Fibroblast of skin of left quadriceps (primary cell): ENCODE measurements at regions not wholly inside any gene's neighbourhood (a gene's known extent, or its start where the extent isn't known, plus 50 kb on each side); places are given as distances from the start of the nearest gene placed in this dataset.

Experiments
- DNase-seq, 2 experiments: peaks; one replicate each; pipeline ENCODE4 v3.0.0-alpha.2; 2013; ENCODE audit warnings: low read depth in 2 of 2

GRCh38 chr5:133713209-133713608, 100.9 kb upstream of the FSTL4 start:
- no peak for DNase-seq

- DNase-seq, result no peak
Measured at GRCh38 chr5:133712562-133712961, 100.2 kb upstream of the FSTL4 start.

- DNase-seq, result peak in 1 of 2 experiments; percentile 2
Measured at GRCh38 chr5:133709209-133709725, 96.9 kb upstream of the FSTL4 start.

- no peak for DNase-seq
Measured at GRCh38 chr5:133708331-133708850, 96.0 kb upstream of the FSTL4 start.

- no peak for DNase-seq
Measured at GRCh38 chr5:133707629-133708028, 95.3 kb upstream of the FSTL4 start.

- DNase-seq, result no peak
Measured at GRCh38 chr5:133706506-133707430, 94.4 kb upstream of the FSTL4 start.

- DNase-seq, result no peak
Measured at GRCh38 chr5:133705331-133705730, 93.0 kb upstream of the FSTL4 start.

- DNase-seq, result no peak
Measured at GRCh38 chr5:133704411-133704810, 92.1 kb upstream of the FSTL4 start.

- no peak for DNase-seq
Measured at GRCh38 chr5:133703935-133704334, 91.6 kb upstream of the FSTL4 start.

GRCh38 chr5:133702791-133703770, 90.7 kb upstream of the FSTL4 start:
- DNase-seq, result no peak

GRCh38 chr5:133701871-133702270, 89.5 kb upstream of the FSTL4 start:
- no peak for DNase-seq

- no peak for DNase-seq
Measured at GRCh38 chr5:133700251-133700650, 87.9 kb upstream of the FSTL4 start.

- no peak for DNase-seq
Measured at GRCh38 chr5:133698646-133699526, 86.5 kb upstream of the FSTL4 start.

- no peak for DNase-seq
Measured at GRCh38 chr5:133698259-133698554, 85.9 kb upstream of the FSTL4 start.

- no peak for DNase-seq
Measured at GRCh38 chr5:133697536-133698258, 85.4 kb upstream of the FSTL4 start.

GRCh38 chr5:133696782-133697507, 84.6 kb upstream of the FSTL4 start:
- DNase-seq, result no peak

GRCh38 chr5:133696006-133696584, 83.8 kb upstream of the FSTL4 start:
- no peak for DNase-seq

GRCh38 chr5:133694181-133694831, 82.0 kb upstream of the FSTL4 start:
- DNase-seq, result no peak

GRCh38 chr5:133691448-133691847, 79.1 kb upstream of the FSTL4 start:
- DNase-seq, result no peak
